ENCODE measurements at regions not wholly inside any gene's neighbourhood (a gene's known extent, or its start where the extent isn't known, plus 50 kb on each side); places are given as distances from the start of the nearest gene placed in this dataset.
"Not testable (repeated sequence)": the region's sequence is repeated elsewhere in the genome, so short reads cannot be mapped to it uniquely, and the experiment has no call there.

DNA sequence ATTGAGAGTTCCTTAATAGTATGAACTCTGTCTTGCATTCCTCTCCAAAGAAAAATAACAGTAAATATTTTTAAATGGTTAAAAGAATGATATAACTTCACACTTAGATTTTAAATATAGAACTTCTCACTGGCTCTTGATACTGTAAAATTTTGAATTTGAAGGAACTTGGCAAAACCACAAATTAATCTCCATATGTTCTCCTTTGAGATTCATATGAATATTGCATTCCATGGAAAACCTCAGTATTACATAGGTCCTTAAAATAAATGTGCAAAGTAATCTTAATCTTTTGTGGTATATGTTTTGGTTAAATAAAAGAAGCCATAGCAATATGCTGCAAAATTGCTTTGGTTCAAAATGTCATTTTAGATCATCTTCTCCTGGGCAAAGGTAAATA, 1137.6 kb upstream of the LRRTM3 start:
- Histone ChIP-seq H3K4me1 (no peaks in the 10 kb centered on the region), H3K36me3 (no peaks in the 10 kb centered on the region), H3K27ac (no peak overlapping the region), H3K27me3 (no peaks in the 10 kb centered on the region), H3K9me3 (no peaks in the 10 kb centered on the region), H3K4me3 (no peak overlapping the region)
- no peak for DNase-seq
- intact Hi-C loops (cut with DNase I), result no loop called here
- TF ChIP-seq POLR2A (IDR thresholded peaks at IDR 0.05), result no peak
- TF ChIP-seq EP300 (IDR thresholded peaks at IDR 0.05), result no peak
- TF ChIP-seq POLR2AphosphoS5 (IDR thresholded peaks at IDR 0.05), result no peak
- TF ChIP-seq CTCF (IDR thresholded peaks at IDR 0.05), result no peak

DNA sequence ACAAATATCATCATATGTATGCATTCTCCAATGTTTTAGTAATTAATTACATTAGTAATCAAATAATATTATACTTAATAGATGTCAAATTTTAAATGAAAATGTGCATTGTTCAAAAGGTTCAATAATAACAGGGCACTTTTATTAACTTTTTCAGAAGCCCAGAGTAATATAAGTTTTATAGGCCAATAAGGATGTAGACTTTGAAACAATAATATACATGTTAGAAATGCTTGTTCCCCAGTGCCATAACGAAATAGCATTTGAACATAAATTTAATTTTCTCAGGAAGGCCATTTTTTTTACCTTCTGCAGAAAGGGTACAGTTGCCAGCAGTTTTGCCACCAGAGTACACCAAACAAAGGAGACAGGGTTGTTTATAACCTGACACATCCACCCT, 1133.9 kb upstream of the LRRTM3 start:
- no peak for DNase-seq
- H3K27ac ChIP-seq, result no peak overlapping the region
- no peak for TF ChIP-seq CTCF (IDR thresholded peaks at IDR 0.05)
- no peak for TF ChIP-seq POLR2A (IDR thresholded peaks at IDR 0.05)
- no peaks in the 10 kb centered on the region for H3K4me1 ChIP-seq
- 12 to 55% methylated on average over 1 of the region's 1 CpG for WGBS, 2 donors
- intact Hi-C loops (cut with DNase I), result no loop called here
- H3K9me3 ChIP-seq, result no peaks in the 10 kb centered on the region
- no peak overlapping the region for H3K4me3 ChIP-seq
- H3K27me3 ChIP-seq, result no peaks in the 10 kb centered on the region
- H3K36me3 ChIP-seq, result no peaks in the 10 kb centered on the region

DNA sequence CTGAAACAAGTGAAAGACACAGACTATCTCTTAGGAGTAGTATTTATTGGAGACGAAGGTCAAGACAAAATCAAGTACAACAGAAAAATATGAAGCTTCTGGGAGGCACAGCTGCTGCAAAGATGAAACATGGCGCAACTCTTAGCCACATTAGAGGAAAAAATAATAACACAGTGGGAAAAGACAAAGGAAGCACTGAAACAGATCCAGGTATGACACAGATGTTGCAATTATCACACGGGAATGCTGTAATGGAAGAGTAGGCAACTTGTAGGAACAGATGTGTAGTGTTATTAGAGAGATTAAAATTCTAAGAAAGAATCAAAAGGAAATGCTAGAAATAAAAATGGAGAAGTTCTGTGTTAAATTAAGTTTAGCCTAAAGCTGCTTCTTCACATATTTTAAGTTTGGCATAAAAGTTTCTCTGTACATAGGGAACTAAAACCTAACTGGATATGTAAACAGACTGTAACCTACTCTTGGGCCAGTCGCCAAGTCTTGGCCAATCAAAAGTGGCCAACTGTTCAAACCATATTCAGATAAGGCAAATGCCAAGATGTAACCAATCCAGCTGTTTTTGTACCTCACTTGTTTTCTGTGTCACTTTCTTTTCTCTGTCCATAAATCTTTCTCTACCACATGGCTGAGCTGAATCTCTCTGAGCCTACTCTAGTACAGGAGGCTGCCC, 1132.0 kb upstream of the LRRTM3 start:
- no peaks in the 10 kb centered on the region for H3K9me3 ChIP-seq
- no peak overlapping the region for H3K4me3 ChIP-seq
- TF ChIP-seq POLR2A (IDR thresholded peaks at IDR 0.05) (no peak), POLR2AphosphoS5 (IDR thresholded peaks at IDR 0.05) (no peak), CTCF (IDR thresholded peaks at IDR 0.05) (no peak)
- intact Hi-C loops (cut with DNase I), result no loop called here
- 54 to 75% methylated on average over 4 of the region's 4 CpGs for WGBS, 2 donors
- H3K27me3 ChIP-seq, result no peaks in the 10 kb centered on the region
- H3K27ac ChIP-seq, result no peak overlapping the region
- no peak for DNase-seq
- no peaks in the 10 kb centered on the region for H3K36me3 ChIP-seq
- no peaks in the 10 kb centered on the region for H3K4me1 ChIP-seq

DNA sequence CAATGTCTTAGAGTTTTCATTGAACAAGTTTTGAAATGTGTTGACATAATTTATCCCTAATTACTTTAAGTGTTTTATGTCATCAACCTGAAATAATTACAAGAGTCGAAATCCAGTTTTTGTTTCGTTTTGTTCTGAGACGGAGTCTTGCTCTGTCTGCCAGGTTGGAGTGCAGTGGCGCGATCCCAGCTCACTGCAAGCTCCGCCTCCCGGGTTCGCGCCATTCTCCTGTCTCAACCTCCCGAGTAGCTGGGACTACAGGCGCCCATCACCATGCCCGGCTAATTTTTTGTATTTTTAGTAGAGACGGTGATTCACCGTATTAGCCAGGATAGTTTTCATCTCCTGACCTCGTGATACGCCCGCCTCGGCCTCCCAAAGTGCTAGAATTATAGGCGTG, 1131.0 kb upstream of the LRRTM3 start:
- intact Hi-C loops (cut with DNase I); DNase-seq; H3K9me3 ChIP-seq; H3K36me3 ChIP-seq; H3K27ac ChIP-seq; H3K4me1 ChIP-seq; H3K4me3 ChIP-seq; H3K27me3 ChIP-seq: not testable (repeated sequence)
- WGBS, 2 donors, result 86% methylated on average over 19 of the region's 19 CpGs

GRCh38 chr10:65796472-65796871, 1129.4 kb upstream of the LRRTM3 start:
- H3K36me3 ChIP-seq, result no peaks in the 10 kb centered on the region
- 27 to 41% methylated on average over 2 of the region's 2 CpGs for WGBS, 2 donors
- TF ChIP-seq POLR2A (IDR thresholded peaks at IDR 0.05) (no peak), CTCF (IDR thresholded peaks at IDR 0.05) (no peak), EP300 (IDR thresholded peaks at IDR 0.05) (no peak), POLR2AphosphoS5 (IDR thresholded peaks at IDR 0.05) (no peak)
- DNase-seq, result no peak
- H3K27me3 ChIP-seq, result no peaks in the 10 kb centered on the region
- no peak overlapping the region for H3K4me3 ChIP-seq
- no peaks in the 10 kb centered on the region for H3K9me3 ChIP-seq
- H3K4me1 ChIP-seq, result no peaks in the 10 kb centered on the region
- intact Hi-C loops (cut with DNase I), result no loop called here
- no peak overlapping the region for H3K27ac ChIP-seq
